ENCODE measurements at regions not wholly inside any gene's neighbourhood (a gene's known extent, or its start where the extent isn't known, plus 50 kb on each side); places are given as distances from the start of the nearest gene placed in this dataset.
A peak's percentile ranks its signal among the peaks of the same experiment; 100 is the strongest.
"Not testable (repeated sequence)": the region's sequence is repeated elsewhere in the genome, so short reads cannot be mapped to it uniquely, and the experiment has no call there.

DNA sequence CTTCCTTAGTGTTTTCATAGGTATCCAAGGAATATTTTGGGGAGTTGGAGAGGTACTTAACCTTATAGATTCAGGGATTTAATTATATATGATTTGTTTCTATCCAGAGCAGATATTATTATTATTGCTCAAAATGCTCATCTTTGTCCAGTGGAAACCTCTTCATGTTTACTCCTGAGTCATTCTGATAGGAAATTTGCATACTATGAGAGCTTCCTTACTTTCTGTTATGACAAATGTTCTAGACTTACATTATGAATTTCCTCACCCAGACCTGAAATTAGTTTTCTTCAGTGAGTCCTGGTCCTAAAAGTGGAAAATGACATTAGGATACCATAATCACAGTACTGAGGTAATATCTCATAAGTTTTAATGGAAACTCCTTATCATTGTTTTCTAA is 57.5 kb upstream of the PLPPR5 start:
- DNase-seq (ENCODE audit: low read depth): no peak

DNA sequence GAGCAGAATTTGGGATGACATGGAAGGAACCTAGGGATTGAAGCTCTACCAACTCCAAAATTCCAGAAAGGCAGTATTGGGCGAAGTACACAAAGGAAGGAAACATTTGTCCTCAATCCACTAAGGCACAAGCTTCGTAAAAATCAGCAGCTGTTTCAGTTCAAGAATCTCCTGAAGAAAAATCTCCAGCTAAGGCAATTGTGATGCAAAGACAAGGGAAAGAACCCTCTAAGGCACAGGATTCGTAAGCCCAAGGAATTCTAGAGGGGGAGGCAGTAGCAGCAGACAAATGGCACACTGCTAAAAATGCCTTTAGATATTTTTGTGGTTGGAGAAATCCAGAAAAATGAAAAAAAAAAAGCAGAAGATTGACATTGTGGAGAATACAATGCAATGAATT is 64.5 kb upstream of the PLPPR5 start:
- no peak for DNase-seq (ENCODE audit: low read depth)

DNA sequence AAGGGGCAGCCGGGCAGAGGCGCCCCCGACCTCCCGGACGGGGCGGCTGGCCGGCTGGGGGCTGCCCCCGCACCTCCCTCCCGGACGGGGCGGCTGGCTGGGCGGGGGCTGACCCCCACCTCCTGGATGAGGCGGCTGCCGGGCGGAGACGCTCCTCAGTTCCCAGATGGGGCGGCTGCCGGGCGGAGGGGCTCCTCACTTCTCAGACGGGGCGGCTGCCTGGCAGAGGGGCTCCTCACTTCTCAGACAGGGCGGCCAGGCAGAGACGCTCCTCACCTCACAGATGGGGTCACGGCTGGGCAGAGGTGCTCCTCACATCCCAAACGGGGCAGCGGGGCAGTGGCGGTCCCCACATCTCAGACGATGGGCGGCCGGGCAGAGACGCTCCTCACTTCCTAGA is 73.9 kb upstream of the PLPPR5 start:
- not testable (repeated sequence) for DNase-seq (ENCODE audit: low read depth)

DNA sequence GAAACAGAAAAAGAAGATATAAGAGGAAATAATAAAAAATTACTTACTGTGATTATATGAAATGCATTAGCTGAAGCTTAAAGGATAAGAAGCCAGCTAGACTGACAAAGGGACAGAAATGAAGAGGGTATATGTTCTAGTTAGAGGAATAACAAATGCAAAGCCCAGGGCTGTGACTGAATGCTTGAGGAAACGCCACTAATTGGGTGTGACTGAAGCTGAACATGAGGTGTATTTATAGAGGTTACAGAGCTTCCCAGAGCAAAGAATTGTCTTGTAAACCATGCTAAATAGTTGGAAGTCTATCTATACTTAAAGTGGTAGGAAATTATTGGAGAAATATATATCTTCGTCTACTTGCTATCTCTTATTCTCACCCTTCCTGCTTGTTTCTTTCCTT is 77.7 kb upstream of the PLPPR5 start:
- DNase-seq (ENCODE audit: low read depth): no peak

DNA sequence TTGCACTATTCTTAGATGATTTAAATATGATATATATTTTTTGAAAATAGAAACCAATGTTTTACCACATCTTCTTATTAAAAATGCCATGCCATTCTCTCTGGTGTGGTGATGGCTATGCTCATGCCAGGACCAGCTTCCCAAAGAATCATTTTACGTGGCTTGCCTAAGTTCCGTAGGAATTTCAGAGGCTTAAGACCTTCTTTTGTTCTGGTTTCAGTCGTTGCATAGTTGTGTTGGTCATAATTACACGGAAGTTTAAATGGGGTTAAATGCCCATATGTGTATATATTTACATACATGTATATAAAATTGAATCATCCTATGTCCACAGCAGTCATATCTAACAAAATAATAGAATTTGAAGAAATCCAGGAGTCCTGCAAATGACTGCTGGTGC is 78.7 kb upstream of the PLPPR5 start:
- DNase-seq (ENCODE audit: low read depth): no peak

DNA sequence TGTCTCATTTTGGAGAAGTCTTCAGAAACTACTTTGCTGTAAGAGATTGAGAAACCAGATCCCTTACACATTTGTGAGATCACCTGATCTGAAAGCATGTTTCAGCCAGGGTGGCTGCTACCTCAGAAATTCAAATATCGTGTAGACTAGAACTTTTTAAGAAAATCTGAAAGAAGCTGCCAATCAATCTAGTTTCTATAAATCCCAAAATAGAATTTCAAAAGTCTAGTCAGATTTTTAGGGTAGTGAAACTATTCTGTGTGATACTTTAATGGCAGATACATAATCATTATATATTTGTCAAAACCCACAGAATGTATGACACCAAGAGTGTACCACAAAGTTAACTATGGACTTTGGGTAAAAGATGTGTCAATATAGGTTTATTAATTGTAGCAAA is 79.9 kb upstream of the PLPPR5 start:
- no peak for DNase-seq (ENCODE audit: low read depth)

DNA sequence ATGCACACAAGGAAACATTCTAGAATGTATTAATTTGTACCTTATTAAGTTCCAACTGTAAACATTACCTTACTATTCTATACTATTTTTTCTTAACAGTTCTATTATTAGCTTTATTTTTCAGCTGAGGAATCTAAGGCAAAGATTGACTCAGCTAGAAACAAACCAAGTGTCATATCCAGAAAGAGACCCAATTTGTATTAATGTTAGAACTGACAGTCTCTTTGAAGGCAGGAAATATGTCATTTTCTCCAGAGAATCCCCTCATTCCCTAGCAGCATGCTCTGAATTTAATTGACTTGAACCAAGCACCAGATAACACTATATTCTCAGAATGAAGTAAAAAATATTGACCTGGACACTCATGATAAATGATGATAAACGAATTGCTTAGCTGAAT is 81.4 kb upstream of the PLPPR5 start:
- no peak for DNase-seq (ENCODE audit: low read depth)

DNA sequence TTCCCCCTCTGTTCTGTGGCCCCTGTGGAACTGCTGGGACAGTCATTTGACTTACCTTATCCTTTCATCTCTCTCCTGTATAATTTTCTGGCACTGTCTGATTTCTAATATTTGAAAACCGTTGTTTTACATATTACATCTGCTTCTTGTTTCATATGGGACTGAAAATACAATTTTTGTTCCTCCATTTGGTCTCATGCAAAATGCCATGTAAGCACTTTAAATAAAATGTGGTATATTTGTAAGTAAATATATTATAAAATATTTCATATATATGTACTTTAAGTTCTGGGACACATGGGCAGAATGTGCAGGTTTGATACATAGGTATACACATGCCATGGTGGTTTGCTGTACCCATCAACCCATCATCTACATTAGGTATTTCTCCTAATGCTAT is 93.9 kb upstream of the PLPPR5 start:
- no peak for DNase-seq (ENCODE audit: low read depth)

DNA sequence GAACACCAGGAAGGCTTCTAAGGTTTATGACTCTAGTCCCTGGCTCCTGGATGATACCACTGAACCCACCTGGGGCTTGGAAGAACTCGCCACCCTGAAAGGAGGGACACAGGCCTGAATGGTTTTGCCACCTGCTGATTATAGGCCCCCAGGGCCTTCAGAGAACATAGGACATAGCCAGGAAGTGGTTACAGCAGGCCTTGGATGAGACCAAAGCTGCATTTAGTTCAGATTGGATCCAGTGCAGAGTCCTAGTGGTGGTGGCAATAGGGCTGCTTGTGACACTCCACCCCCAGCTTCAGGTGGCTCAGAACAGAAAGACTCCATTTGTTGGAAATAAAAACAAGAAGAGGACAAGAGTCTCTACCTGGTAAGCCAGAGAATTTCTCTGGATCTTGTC is 101.6 kb upstream of the PLPPR5 start:
- DNase-seq (ENCODE audit: low read depth): no peak

DNA sequence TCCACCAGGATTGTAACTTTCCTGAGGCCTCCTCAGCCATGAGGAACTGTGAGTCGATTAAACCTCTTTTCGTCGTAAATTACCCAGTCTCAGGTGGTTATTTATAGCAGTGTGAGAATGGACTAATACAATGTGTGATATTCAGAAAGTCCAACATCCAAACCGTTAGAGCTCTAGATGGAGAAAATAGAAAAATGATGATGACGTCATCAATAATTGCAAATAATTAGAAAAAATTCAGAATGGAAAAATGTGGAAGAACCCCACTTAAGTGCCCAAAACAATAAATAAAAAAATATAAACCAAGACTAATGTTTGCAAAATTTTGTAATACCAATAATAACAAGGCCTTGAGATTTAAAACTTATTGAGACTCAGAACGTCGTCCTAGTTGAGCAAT is 103.0 kb upstream of the PLPPR5 start:
- DNase-seq (ENCODE audit: low read depth): no peak

DNA sequence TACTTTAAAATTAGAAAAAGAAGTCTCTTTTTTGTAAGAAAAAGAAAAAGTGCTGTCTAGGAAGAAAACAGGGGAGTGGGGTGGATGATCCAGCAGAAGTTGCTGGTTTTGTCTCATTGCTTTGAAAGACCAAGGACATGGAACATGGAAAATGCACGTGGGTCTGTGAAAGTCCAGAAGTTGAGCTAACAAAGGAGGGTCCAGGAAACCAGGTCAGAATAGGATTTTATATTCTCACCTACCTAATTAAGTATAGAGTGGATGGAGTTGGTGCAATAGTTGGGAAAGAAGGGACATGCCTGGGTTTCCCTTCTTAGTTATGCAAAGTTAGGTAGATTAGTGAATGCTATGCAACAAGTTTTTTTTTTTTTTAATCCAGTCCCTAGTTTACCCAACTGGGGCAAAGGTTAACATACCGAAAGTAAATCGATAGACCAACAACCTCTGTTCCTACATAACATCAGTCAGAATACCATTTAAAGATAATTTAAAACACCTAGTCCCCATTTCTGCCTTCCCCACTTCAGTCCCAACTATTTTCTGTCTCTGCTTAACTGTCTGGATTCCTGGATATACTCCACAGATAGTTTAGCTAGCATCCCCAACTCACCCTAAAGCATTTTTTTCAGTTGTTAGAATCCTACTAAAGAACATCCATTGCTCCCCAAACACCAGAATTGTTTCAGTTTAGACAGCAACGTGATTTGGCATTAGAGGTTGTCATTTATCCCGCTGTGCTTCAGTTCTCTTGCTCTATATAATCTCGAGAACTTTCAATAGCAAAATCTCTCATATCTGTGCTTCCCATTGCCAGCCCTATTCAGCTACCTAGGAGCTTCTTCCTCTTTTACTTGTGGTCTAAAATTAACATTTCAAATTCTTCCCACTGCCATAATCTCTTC is 105.7 kb upstream of the PLPPR5 start:
- DNase-seq (ENCODE audit: low read depth): no peak

DNA sequence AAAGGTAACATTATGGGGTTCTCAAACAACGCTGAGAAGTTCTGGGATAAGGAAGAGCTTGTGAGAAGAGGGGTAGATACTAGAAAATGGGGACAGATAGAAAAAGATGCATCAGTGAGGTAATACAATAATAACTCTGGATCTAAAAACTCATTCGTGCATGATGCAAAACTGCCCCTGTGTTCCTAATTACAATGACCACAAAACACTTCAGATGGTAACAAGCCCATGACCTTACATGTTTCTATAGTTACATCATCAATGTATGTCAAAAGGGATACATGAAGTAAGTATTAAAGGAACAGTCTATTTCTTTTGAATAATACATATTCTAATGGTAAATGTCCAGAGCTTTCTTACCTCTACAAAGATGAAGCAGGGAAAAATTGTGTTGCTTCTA is 110.6 kb upstream of the PLPPR5 start:
- peak; percentile 2 for DNase-seq (ENCODE audit: low read depth)

DNA sequence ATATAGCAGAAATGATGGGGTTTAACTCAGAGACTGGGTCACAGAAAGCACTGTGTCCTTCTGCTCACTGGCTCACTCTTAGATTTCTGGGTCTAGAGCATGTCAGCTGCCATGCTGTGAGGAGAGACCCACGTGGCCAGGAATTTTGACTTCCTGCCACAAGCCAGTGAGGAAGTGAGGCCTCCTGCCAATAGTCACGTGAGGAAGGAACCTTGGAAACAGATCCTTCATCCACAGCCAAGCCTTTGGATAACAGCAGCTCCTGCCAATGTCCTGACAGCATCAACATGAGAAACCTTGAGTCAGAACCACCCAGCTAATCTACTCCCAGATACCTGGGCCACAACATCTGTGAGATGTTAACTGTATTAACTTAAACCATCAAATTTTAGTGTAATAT is 114.5 kb upstream of the PLPPR5 start:
- peak; percentile 3 for DNase-seq (ENCODE audit: low read depth)

DNA sequence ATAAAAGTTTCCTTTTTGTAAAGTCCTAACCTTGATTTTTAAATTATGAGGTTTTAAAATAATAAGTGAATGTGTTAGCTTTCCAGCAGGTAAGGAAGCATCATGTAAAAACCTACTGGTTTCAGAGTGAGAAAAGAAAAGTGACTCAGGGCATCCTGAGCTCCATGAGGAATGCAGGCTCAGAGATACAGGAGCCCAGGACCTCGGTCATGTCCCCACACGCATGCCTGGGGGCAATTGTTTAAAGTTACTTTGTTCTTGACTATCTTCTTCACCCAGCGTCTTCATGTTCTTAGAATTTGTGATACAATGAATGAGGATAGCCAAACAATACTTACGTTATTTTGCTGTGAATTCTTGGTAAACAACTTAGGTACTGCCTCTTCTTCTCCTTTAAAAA is 117.4 kb upstream of the PLPPR5 start:
- no peak for DNase-seq (ENCODE audit: low read depth)

DNA sequence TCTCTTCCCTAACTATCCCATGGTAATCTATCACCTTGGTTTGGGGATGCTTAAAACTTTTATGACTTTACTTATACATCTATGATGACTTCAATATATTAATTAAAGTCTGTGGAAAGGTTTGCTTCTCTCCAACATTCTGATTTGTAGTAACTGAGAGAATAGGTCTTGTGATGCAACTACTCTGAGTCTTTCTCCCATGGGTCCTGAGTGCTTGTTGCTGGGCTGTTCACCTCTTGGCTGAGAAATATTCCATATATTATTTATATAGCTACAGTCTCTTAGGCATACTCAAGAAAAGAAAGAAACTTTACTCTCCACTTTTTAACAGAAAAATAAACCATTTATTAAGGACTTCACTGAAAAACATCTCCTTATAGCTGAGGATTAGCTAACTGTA is 119.3 kb upstream of the PLPPR5 start:
- no peak for DNase-seq (ENCODE audit: low read depth)

DNA sequence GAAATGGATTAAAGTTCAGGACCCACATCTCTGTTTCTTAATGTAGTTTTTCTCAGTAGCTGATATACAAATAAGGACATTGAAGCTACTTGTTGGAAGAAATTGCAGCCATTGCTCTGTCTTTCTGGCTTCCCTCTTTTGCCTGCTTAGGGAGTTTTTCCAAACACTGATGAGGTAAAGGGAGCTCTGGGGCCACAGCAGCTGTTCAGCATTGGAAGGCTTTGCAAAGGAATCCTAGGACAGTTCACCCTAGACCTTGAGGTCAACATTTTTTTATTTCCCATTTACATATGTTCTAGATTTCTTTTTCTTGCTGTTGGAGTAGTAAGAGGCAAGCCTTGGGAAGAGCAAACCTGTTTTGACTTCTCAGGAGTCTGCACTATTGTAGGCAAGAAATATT is 126.9 kb upstream of the PLPPR5 start:
- no peak for DNase-seq (ENCODE audit: low read depth)

DNA sequence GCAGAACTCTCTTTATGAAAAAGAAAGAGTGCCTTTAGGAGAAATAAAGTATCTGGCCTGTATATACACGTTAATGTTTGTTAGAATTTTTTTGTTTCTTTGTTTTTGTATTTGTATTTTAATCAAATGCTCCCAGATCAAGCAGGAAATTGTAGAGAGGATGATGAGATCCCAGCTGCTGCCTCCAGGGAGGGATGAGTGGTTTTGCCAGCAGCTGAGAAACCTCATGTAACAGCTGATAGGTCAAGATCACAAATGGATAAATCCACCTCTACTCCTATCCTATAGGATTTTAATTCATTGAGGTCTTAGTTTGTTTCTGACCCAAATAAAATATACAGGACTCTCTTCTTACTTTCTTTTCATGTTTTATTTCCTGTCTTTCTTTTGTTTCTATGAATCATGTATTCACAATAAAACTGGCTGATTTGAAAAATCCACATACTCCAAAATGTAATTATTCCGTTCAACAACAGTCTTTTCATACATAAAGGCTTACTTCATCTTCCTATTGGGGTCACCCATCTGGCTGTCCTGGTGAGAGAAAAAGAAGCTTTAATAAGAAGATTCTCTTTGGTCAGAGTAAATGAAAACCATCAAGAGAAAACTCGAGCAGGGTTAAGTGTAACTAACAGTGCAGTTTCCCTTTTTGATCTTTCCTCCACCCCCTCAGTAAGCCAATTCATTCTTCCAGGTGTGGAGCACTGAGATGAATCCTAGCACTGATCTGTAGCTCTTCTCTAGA is 129.3 kb upstream of the PLPPR5 start:
- no peak for DNase-seq (ENCODE audit: low read depth)

DNA sequence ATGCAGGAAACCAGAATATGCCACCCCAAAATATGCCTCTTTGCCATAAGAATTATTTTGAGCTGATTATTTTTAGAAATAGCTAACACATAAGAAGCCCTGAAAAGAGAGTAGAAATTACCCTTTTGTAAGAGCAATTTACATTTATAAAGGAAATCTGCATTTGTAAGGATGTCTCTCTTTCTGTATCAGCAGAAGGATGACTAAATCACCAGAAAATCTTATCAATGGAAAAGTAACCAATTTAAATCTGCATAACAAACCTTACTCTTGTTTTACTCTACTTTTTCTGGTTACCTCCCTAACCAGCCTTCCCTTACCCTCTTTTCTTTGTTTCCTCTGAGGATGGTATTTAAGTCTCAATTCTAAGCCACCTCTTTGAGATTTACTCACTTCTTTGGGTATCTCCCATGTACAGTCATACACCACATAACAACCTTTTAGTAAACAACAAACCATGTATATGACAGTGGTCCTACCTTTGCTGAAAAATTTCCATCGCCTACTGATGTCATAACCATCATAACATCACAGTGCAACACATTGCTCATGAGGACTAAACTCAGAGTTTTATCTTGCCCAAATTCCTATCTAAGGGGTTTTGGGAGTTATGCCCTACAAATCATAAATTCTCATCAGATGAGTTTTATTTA is 126.6 kb upstream of the PLPPR4 start:
- no peak for DNase-seq (ENCODE audit: low read depth)

DNA sequence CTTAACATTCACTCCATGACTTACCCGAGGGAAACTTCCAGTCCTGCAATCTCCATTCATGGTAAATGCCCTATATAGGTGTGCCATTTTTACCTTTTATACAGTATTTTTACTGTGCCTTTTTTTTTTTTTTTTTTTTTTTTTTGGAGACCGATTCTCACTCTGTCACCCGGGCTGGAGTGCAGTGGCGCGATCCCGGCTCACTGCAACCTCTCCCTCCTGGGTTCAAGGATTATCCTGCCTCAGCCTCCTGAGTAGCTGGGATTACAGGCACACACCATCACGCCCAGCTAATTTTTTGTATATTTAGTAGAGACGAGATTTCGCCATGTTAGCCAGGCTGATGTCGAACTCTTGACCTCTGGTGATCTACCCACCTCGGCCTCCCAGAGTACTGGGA is 124.4 kb upstream of the PLPPR4 start:
- DNase-seq (ENCODE audit: low read depth): no peak

DNA sequence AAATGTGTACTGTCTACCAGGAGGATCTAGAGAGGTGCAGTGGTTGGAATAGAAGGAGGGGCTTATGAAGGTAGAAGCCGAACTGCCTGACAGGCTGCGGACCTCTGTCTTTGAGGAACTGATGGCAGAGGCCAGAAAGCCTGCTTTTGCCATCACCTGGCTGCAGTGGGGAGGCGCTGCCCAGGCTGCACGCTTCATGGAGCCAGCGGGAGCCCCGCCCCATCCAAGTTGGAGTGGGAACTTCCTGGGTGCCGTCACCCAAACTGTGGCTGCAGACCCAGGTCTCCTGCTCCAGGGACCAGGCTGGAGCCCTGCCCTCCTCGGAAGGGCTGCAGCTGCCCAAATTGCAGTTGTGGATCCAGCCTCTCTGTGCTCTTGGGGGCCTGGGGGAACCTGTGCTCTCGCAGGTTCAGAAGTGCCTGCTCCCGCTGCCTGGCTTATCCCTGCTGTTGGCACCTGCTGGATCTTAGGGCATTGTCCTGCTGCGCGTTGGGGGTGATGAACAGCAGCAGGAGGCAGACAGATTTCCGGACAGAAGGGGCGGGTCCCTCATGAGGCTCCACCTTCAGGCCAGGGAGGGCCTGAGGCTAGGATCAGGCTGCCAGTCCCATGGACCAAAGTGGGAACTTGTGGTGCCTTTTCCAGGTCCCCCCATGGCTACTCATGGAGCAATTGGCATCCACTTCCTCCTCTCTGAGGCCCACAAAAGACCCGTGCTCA is 118.0 kb upstream of the PLPPR4 start:
- DNase-seq (ENCODE audit: low read depth): no peak

DNA sequence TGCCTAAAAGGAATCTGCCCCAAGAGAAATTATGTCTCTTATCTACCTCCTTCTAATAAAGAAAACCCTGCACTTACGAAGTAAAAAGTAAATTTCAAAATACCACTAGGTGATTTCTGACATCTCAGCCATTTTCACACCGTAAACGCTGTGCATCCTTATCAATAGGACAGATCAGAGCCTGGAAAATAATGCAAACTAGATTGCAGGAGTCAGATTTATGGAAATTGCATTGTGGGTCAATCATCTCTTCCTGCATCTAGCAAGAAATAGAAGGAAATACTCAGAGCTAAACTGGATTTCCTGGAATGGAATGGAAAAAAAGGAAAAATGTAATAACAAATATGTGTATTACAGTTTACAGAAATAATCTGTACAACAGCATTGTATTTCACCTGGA is 114.3 kb upstream of the PLPPR4 start:
- DNase-seq (ENCODE audit: low read depth): no peak

DNA sequence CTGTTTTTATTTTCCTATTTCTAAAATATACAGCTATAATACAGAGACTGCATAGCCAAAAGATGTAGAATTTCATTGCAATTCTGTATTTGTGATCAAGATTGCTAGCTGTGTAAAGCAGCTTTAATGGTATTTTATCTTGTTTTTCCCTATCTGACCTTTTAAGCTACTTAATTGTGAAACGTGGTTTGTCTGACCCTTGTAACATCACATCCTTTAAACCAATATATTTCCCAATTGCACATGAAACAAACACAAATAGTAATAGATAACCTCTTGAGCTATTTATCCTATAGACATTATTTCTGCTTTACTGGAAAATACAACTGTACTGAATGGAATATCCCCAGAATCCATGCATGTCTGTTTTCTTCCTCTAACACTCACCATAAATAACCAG is 112.2 kb upstream of the PLPPR4 start:
- DNase-seq (ENCODE audit: low read depth): no peak
